ENCODE measurements at regions not wholly inside any gene's neighbourhood (a gene's known extent, or its start where the extent isn't known, plus 50 kb on each side); places are given as distances from the start of the nearest gene placed in this dataset.
"Not testable (repeated sequence)": the region's sequence is repeated elsewhere in the genome, so short reads cannot be mapped to it uniquely, and the experiment has no call there.

GRCh38 chrX:52261125-52261462, 76.4 kb downstream of the MAGED4 start:
- no peak for DNase-seq

GRCh38 chrX:52261463-52262194, 76.9 kb downstream of the MAGED4 start:
- DNase-seq = peak; percentile 76 to 88

- no peak for DNase-seq
Measured at GRCh38 chrX:52262195-52262546, 77.5 kb downstream of the MAGED4 start.

DNA sequence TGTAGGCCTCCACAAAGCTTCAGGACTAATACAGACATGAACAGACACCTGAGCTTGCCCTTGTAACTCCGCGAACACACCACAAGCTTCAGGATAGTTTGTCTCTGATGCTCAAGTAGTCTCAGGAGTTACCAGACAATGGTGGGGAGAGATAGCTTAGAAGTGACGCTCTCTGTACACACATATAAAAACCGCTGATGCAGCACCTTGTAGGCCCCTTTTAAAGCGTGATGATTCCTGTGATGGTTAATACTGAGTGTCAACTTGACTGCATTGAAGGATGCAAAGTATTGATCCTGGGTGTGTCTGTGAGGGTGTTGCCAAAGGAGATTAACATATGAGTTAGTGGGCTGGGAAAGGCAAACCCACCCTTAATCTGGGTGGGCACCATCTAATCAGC, 78.7 kb downstream of the MAGED4 start:
- no peak for DNase-seq

DNA sequence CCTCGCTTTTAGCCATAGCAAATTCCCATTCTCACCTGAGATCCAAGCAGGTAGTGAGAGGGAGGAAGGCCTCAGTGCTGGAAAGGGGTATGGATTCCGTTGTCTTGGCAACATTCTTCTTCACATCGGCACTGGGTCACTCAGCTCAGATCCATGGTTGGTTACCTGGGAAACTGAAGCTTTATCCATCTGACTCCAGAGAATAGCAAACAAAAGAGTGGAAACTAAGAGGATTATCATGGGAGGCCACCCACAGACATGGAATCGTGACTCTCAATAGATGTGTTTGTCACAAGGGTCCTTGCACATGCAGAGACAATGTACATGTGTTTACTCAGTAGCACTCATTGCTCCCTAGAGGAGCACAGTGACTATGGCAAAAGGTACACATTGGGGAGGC, 81.0 kb downstream of the MAGED4 start:
- no peak for DNase-seq

GRCh38 chrX:52268502-52268901, 83.8 kb downstream of the MAGED4 start:
- not testable (repeated sequence) for DNase-seq

DNA sequence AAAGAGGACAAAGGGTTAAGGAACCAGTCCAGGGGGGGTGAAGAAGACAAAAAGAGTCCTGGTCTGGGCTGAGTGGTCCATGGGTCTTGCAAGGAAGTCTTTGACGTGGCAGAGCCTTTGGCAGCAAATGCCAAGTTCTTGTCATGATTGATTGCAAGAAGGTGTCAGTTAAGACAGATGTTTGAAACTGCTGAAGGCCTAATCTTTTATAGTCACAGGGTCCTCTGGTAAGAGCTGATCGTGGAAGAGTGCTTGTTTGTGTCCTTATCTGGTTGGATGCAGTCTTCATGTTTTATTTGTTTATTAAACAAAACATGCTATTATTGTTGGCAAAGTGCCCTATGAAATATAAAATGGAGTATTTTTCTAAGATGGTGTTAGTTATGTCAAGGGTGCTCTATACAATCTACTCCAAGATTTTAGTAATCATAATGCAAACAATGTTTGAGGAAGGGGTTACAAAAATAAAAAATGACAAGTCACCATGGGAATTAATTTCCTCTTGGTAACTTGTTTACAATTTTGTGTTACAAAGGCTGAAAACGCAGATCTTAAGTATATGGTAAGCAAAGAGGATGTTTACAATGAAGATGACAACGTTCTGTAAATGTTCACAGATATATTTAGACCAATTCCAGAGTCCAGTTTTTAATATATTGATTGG, 85.9 kb downstream of the MAGED4 start:
- no peak for DNase-seq

- DNase-seq = peak; percentile 29 to 53
Measured at GRCh38 chrX:52271206-52271605, 86.5 kb downstream of the MAGED4 start.

DNA sequence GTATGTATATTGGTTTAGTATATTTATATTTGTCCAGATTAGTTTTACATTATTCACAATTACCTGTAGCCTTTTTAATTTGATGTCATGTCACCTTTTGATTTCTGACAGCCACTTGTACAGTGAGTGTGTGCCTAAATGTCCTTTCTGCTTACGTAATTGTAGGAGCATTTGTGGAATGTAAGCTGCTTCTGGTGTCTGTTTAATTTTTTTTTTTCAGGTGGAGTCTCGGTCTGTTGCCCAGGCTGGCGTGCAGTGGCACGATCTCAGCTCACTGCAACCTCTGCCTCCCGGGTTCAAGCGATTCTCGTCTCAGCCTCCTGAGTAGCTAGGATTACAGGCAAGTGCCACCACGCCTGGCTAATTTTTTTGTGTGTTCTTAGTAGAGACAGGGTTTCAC, 91.2 kb upstream of the XAGE2 start:
- DNase-seq = no peak

GRCh38 chrX:52280812-52281211, 88.0 kb upstream of the XAGE2 start:
- DNase-seq = peak; percentile 3 to 5

- no peak for DNase-seq
Measured at GRCh38 chrX:52284865-52285264, 84.0 kb upstream of the XAGE2 start.

- DNase-seq = not testable (repeated sequence)
Measured at GRCh38 chrX:52298968-52299367, 69.9 kb upstream of the XAGE2 start.

DNA sequence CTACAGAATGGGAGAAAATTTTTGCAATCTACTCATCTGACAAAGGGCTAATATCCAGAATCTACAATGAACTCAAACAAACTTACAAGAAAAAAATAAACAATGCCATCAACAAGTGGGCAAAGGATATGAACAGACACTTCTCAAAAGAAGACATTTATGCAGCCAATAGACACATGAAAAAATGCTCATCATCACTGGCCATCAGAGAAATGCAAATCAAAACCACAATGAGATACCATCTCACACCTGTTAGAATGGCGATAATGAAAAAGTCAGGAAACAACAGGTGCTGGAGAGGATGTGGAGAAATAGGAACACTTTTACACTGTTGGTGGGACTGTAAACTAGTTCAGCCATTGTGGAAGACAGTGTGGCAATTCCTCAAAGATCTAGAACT, 60.3 kb upstream of the XAGE2 start:
- DNase-seq = not testable (repeated sequence)
